Neutrophil (primary cell): ENCODE measurements at regions not wholly inside any gene's neighbourhood (a gene's known extent, or its start where the extent isn't known, plus 50 kb on each side); places are given as distances from the start of the nearest gene placed in this dataset.
"Not testable (repeated sequence)": the region's sequence is repeated elsewhere in the genome, so short reads cannot be mapped to it uniquely, and the experiment has no call there.

Source experiments
- H3K27ac ChIP-seq: fragments of 200-600 bp; sonication (generic); 2 replicates; pipeline ENCODE4 v1.5.1; 2016; ENCODE audit warnings: mild to moderate bottlenecking, moderate library complexity
- H3K27me3 ChIP-seq: fragments of 200-600 bp; sonication (generic); 2 replicates; pipeline ENCODE4 v1.6.0; 2016; ENCODE audit warnings: mild to moderate bottlenecking
- H3K36me3 ChIP-seq: fragments of 200-600 bp; sonication (generic); 2 replicates; pipeline ENCODE4 v1.5.1; 2017
- H3K4me1 ChIP-seq, 2 experiments: fragments of 200-600 bp in 1 of 2; sonication (generic) in 1 of 2; 1 replicate in 1 of 2; 2 replicates in 1 of 2; pipeline versions ENCODE4 v1.5.1 to v1.6.1; 2013 to 2016; ENCODE audit warnings: low read depth in 1 of 2, low read length in 1 of 2, mild to moderate bottlenecking in 1 of 2, moderate library complexity in 1 of 2; ENCODE audit not compliant: control insufficient read depth in 1 of 2, insufficient read depth in 1 of 2
- H3K4me3 ChIP-seq, 2 experiments: fragments of 200-600 bp in 1 of 2; sonication (generic) in 1 of 2; 1 replicate in 1 of 2; 2 replicates in 1 of 2; pipeline ENCODE4 v1.5.1; 2013 to 2016; ENCODE audit warnings: low read depth in 1 of 2, low read length in 1 of 2, mild to moderate bottlenecking in 1 of 2, moderate library complexity in 1 of 2
- H3K9me3 ChIP-seq: fragments of 200-600 bp; sonication (generic); 2 replicates; pipeline ENCODE4 v1.5.1; 2016
- CTCF ChIP-seq: fragments of 200-600 bp; sonication (generic); IDR thresholded peaks from 2 replicates; pipeline ENCODE4 v1.5.1; 2016; ENCODE audit warnings: antibody characterized with exemption

GRCh38 chr4:12445711-12446235, 1017.1 kb upstream of the HS3ST1 start:
- H3K27ac ChIP-seq = no peak overlapping the region
- H3K9me3 ChIP-seq = no peaks in the 10 kb centered on the region
- no peaks in the 10 kb centered on the region for H3K4me1 ChIP-seq
- TF ChIP-seq CTCF = no peak
- no peaks in the 10 kb centered on the region for H3K27me3 ChIP-seq
- H3K36me3 ChIP-seq = no peaks in the 10 kb centered on the region
- no peak overlapping the region for H3K4me3 ChIP-seq

- Histone ChIP-seq H3K4me3 (no peak overlapping the region), H3K9me3 (no peaks in the 10 kb centered on the region), H3K27ac (no peak overlapping the region), H3K27me3 (no peaks in the 10 kb centered on the region), H3K4me1 (no peaks in the 10 kb centered on the region), H3K36me3 (no peaks in the 10 kb centered on the region)
- TF ChIP-seq CTCF = no peak
Measured at GRCh38 chr4:12439633-12440305, 1011.1 kb upstream of the HS3ST1 start.

GRCh38 chr4:12431259-12431658, 1002.6 kb upstream of the HS3ST1 start:
- H3K27me3 ChIP-seq, H3K9me3 ChIP-seq, H3K36me3 ChIP-seq, H3K4me1 ChIP-seq, H3K27ac ChIP-seq, H3K4me3 ChIP-seq: not testable (repeated sequence)

GRCh38 chr4:12421364-12421763, 992.7 kb upstream of the HS3ST1 start:
- Histone ChIP-seq H3K27ac (no peak overlapping the region), H3K27me3 (no peaks in the 10 kb centered on the region), H3K36me3 (no peaks in the 10 kb centered on the region), H3K4me3 (no peak overlapping the region), H3K4me1 (no peaks in the 10 kb centered on the region), H3K9me3 (no peaks in the 10 kb centered on the region)
- no peak for TF ChIP-seq CTCF

- no peaks in the 10 kb centered on the region for H3K9me3 ChIP-seq
- no peak overlapping the region for H3K4me3 ChIP-seq
- no peaks in the 10 kb centered on the region for H3K36me3 ChIP-seq
- no peaks in the 10 kb centered on the region for H3K4me1 ChIP-seq
- no peak overlapping the region for H3K27ac ChIP-seq
- no peaks in the 10 kb centered on the region for H3K27me3 ChIP-seq
- no peak for TF ChIP-seq CTCF
Measured at GRCh38 chr4:12416755-12417154, 988.1 kb upstream of the HS3ST1 start.

GRCh38 chr4:12414181-12414812, 985.6 kb upstream of the HS3ST1 start:
- TF ChIP-seq CTCF = no peak
- Histone ChIP-seq H3K27ac (no peak overlapping the region), H3K4me3 (no peak overlapping the region), H3K4me1 (no peaks in the 10 kb centered on the region), H3K27me3 (no peaks in the 10 kb centered on the region), H3K36me3 (no peaks in the 10 kb centered on the region), H3K9me3 (no peaks in the 10 kb centered on the region)
